DND-41 (cell line): ENCODE measurements at regions not wholly inside any gene's neighbourhood (a gene's known extent, or its start where the extent isn't known, plus 50 kb on each side); places are given as distances from the start of the nearest gene placed in this dataset.
"Not testable (repeated sequence)": the region's sequence is repeated elsewhere in the genome, so short reads cannot be mapped to it uniquely, and the experiment has no call there.

ENCODE experiments used
- ATAC-seq: fragments of 200-7000 bp; cut with Tn5 transposase; 3 replicates; pipeline ENCODE4 v1.9.1; 2021; ENCODE audit warnings: low read depth; ENCODE audit not compliant: insufficient read depth
- DNase-seq: peaks from one replicate; pipeline ENCODE4 v3.0.0-alpha.2; 2020
- H2AFZ ChIP-seq: 2 replicates; pipeline ENCODE4 v1.6.0; 2012; ENCODE audit warnings: low read depth, low read length
- H3K27ac ChIP-seq: 2 replicates; pipeline ENCODE4 v1.5.1; 2012; ENCODE audit warnings: low read length, inconsistent platforms
- H3K27me3 ChIP-seq: fragments of 200-600 bp; sonication (generic); 2 replicates; pipeline ENCODE4 v1.6.0; 2012; ENCODE audit warnings: low read length, mild to moderate bottlenecking, inconsistent platforms; ENCODE audit not compliant: insufficient read depth, poor library complexity
- H3K36me3 ChIP-seq: 2 replicates; pipeline ENCODE4 v1.5.1; 2012; ENCODE audit warnings: low read length, inconsistent platforms; ENCODE audit not compliant: insufficient read depth
- H3K4me1 ChIP-seq: 2 replicates; pipeline ENCODE4 v1.5.1; 2012; ENCODE audit warnings: mild to moderate bottlenecking, low read length; ENCODE audit not compliant: insufficient read depth
- H3K4me2 ChIP-seq: 2 replicates; pipeline ENCODE4 v1.6.0; 2012; ENCODE audit warnings: mild to moderate bottlenecking, moderate library complexity, low read length, inconsistent platforms; ENCODE audit not compliant: insufficient read depth
- H3K4me3 ChIP-seq, 2 experiments: fragments of 200-600 bp in 1 of 2; shearing (Covaris generic) in 1 of 2; 2 replicates each; pipeline ENCODE4 v1.5.1; 2012 to 2016; ENCODE audit warnings: inconsistent platforms in 2 of 2, low read length in 2 of 2, mild to moderate bottlenecking in 2 of 2, low read depth in 1 of 2, moderate library complexity in 1 of 2
- H3K79me2 ChIP-seq: 2 replicates; pipeline ENCODE4 v1.6.0; 2012; ENCODE audit warnings: low read length, inconsistent platforms; ENCODE audit not compliant: insufficient read depth
- H3K9ac ChIP-seq: 2 replicates; pipeline ENCODE4 v1.6.0; 2012; ENCODE audit warnings: low read depth, mild to moderate bottlenecking, inconsistent platforms, low read length, moderate library complexity
- H3K9me3 ChIP-seq: 2 replicates; pipeline ENCODE4 v1.5.1; 2012; ENCODE audit warnings: low read length, moderate library complexity, mild to moderate bottlenecking, inconsistent platforms; ENCODE audit not compliant: insufficient read depth, severe bottlenecking
- H4K20me1 ChIP-seq: 2 replicates; pipeline ENCODE4 v1.6.0; 2012; ENCODE audit warnings: low read length; ENCODE audit not compliant: insufficient read depth
- CTCF ChIP-seq: IDR thresholded peaks from 2 replicates; pipeline ENCODE4 v1.5.1; 2012; ENCODE audit warnings: borderline replicate concordance, low read length, moderate library complexity, mild to moderate bottlenecking; ENCODE audit not compliant: poor library complexity, severe bottlenecking; ENCODE audit errors: extremely low read depth
- EZH2 ChIP-seq: IDR thresholded peaks from 3 replicates; pipeline ENCODE4 v1.6.1; 2012; ENCODE audit warnings: borderline replicate concordance, low read depth, mild to moderate bottlenecking, moderate library complexity, low read length, inconsistent platforms; ENCODE audit not compliant: severe bottlenecking

GRCh38 chr19:28691683-28692082, 521.3 kb downstream of the UQCRFS1 start:
- Histone ChIP-seq H3K9ac (no peak overlapping the region), H3K27ac (no peak overlapping the region), H2AFZ (no peak overlapping the region), H3K4me1 (peaks cover 60% of the 10 kb centered on the region), H3K4me3 (no peak overlapping the region), H3K79me2 (no peaks in the 10 kb centered on the region), H3K9me3 (peaks cover 15% of the 10 kb centered on the region), H3K4me2 (no peak overlapping the region), H3K27me3 (no peaks in the 10 kb centered on the region), H3K36me3 (no peaks in the 10 kb centered on the region), H4K20me1 (no peaks in the 10 kb centered on the region)
- TF ChIP-seq EZH2 = no peak
- TF ChIP-seq CTCF = no peak
- ATAC-seq (no peak), DNase-seq (no peak)

GRCh38 chr19:28689464-28689863, 523.5 kb downstream of the UQCRFS1 start:
- H3K27ac ChIP-seq, H3K4me3 ChIP-seq, H4K20me1 ChIP-seq, H3K36me3 ChIP-seq, H2AFZ ChIP-seq, H3K27me3 ChIP-seq, ATAC-seq, H3K9ac ChIP-seq, H3K4me2 ChIP-seq, DNase-seq, H3K79me2 ChIP-seq: not testable (repeated sequence)
- H3K9me3 ChIP-seq = peaks cover 21% of the 10 kb centered on the region
- H3K4me1 ChIP-seq = peaks cover 55% of the 10 kb centered on the region

GRCh38 chr19:28687296-28687695, 525.7 kb downstream of the UQCRFS1 start:
- DNase-seq = no peak

GRCh38 chr19:28686756-28687155, 526.2 kb downstream of the UQCRFS1 start:
- peaks cover 51% of the 10 kb centered on the region for H3K4me1 ChIP-seq
- H3K79me2 ChIP-seq = no peaks in the 10 kb centered on the region
- H2AFZ ChIP-seq = no peak overlapping the region
- H3K9ac ChIP-seq = peak overlapping the region; percentile 27
- peak overlapping the region; percentile 35 for H3K4me2 ChIP-seq
- H3K36me3 ChIP-seq = no peaks in the 10 kb centered on the region
- peak overlapping the region; percentile 93 for H3K27ac ChIP-seq
- H4K20me1 ChIP-seq = no peaks in the 10 kb centered on the region
- H3K27me3 ChIP-seq = no peaks in the 10 kb centered on the region
- peak; percentile 69 for DNase-seq
- TF ChIP-seq CTCF = no peak
- no peak for TF ChIP-seq EZH2
- H3K9me3 ChIP-seq = peaks cover 12% of the 10 kb centered on the region
- no peak overlapping the region; a peak in 1 of 4 replicates for H3K4me3 ChIP-seq
- peak; percentile 99 for ATAC-seq

More at GRCh38 chr19:28687296-28687695, 525.7 kb downstream of the UQCRFS1 start:
- Histone ChIP-seq H4K20me1 (no peaks in the 10 kb centered on the region), H3K27ac (peak overlapping the region; percentile 93), H3K9me3 (peaks cover 18% of the 10 kb centered on the region), H2AFZ (0 out of 2 replicates have a peak overlapping the region, but pooled peaks have one; percentile 4), H3K4me1 (peaks cover 47% of the 10 kb centered on the region), H3K4me2 (peak overlapping the region; percentile 35), H3K9ac (peak overlapping the region; percentile 27), H3K27me3 (no peaks in the 10 kb centered on the region), H3K79me2 (no peaks in the 10 kb centered on the region), H3K36me3 (no peaks in the 10 kb centered on the region), H3K4me3 (no peak overlapping the region)
- TF ChIP-seq CTCF = no peak
- TF ChIP-seq EZH2 = no peak
- ATAC-seq = no peak
